GM18505 (cell line): ENCODE measurements at regions not wholly inside any gene's neighbourhood (a gene's known extent, or its start where the extent isn't known, plus 50 kb on each side); places are given as distances from the start of the nearest gene placed in this dataset.

Source experiments
- ATAC-seq: cut with Tn5 transposase; IDR thresholded peaks from one replicate; pipeline ENCODE4 v1.9.1; 2021; ENCODE audit not compliant: unreplicated experiment
- POLR2A ChIP-seq: IDR thresholded peaks from 4 replicates; pipeline ENCODE4 v1.6.1; 2011; ENCODE audit warnings: borderline replicate concordance; ENCODE audit not compliant: insufficient read depth, insufficient read length; ENCODE audit errors: extremely low read depth

DNA sequence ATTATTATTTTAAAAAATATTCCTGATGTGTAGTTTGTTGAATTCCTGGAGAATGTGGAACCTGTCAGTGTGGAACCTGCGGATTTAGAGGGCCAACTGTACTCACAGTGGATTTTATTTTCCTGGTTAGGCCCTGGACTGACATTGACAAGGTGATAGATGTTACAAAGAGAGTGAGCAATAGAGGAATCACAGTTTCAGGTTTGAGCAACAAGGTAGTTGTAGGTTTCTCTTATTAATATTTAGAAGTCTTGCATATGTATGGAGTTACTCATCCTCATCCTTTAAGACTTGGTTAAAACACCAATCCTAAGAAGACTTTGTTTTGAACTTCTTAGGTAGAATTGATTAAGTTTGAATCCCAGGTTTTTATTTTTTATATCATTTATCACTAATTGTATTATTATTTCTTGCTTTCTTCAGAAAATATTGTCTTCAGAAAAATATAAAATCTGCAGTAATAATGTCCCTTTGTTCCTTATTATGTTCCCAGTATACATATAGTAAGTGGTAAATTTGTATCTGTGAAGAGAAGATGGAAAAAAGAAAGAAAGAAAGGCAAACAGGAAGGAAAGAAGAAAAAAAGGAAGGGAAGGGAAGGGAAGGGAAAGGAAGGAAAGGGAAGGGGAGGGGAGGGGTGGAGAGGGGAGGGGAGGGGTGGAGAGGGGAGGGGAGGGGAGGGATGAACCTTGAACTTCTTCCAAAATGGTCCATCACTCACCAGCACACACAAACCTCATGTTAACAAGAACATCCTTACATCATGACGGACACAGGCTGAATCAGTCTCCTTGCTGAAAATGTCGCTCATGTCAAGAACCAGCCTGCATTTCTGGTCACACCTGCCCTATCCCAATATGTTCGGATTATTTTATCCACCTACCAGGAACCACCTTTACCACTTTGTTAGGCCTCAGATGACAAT lies 867.2 kb downstream of the CDH11 start:
- no peak for ATAC-seq
- TF ChIP-seq POLR2A = no peak

DNA sequence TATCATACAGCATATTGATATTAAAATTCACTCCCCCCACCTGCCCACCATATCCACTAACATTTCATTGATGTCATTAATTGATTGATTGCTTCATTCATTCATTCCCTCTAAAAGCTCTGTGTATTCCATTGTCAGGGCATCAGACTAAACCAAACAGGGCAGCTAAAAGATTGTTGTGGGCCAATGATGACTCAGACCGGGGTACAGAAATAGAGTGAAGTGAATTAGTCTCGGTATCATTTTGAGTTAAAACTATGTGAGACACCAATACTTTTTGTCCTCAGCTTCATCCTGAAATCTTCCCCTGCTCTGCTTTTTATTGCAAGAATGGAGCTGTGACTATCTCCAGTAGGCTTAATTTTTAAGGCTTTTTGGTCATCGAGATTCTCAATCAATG lies 868.3 kb downstream of the CDH11 start:
- TF ChIP-seq POLR2A = no peak
- no peak for ATAC-seq

DNA sequence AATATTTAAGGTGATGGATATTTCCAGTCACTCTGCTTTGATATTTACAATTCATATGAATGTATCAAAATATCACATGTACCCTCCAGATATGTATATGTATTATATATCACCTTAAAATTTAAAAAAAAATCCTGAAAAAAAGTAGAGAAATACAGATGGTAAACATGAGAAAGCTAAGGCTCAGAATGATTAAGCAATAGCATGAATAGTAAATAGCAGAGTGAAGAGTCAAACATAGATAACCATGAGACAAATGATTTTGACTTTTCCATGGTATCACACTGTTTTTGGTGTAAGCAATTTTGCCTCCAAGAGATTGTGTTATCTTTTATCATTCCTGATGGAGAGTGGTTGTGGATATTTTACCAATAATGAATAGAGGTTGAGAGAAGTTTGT lies 868.8 kb downstream of the CDH11 start:
- no peak for TF ChIP-seq POLR2A
- ATAC-seq = no peak

DNA sequence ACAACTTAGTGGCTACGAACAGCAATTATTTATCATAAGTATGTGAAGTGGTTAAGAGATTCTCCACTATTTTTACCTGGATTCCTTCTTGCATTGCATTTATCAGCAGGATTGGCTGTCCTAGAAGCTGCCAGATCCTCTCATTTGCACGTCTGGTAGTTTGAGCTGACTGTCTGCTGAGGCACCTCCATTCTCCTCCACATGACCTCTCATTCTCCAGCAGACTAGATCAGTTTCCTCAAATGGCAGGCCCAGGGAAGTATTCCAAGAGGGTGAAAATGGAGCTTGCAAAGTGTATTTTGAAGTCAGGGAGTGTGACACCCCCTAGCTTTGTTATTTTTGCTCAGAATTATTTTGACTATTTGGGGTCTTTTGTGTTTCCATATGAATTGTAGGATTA lies 870.1 kb downstream of the CDH11 start:
- ATAC-seq = no peak
- TF ChIP-seq POLR2A = no peak

DNA sequence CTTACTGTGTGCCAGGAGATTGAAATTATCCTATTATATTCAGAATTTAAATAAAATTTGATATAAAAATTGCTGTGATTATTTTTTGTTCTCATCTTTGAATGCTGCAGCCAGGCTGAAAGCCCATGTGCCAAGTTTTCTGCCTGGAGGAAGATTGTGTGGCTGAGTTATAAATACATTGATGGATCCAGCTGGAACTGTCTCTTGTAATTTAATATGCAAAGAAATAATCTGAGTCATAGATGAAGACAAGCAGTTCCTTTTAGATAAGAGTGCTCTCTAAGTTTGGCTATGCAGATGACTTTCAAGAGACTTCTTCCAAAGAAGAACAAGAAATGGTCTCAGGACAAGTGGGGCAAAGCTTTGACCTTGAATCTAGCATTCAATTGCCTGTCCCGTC lies 871.0 kb downstream of the CDH11 start:
- TF ChIP-seq POLR2A = no peak
- no peak for ATAC-seq

DNA sequence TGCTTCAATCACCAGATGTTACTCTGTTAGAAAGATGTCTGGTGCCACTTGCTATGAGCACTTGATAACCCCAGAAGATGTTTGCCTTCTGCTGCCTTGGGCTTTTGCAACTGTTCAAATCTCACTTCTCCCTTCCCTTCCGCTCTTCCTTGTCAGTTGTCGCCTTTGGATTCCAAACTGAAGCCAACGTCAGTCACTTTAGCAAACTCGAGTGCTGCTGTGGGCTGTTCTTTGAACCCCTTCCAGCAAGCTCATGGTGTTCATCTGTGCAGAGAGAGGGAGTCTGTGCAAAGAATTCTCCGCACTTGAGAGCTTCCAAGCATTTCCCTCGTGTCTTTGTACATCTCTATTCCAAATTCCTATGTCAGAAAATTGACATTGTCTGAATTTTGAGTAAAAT lies 879.4 kb downstream of the CDH11 start:
- no peak for ATAC-seq
- TF ChIP-seq POLR2A = no peak

DNA sequence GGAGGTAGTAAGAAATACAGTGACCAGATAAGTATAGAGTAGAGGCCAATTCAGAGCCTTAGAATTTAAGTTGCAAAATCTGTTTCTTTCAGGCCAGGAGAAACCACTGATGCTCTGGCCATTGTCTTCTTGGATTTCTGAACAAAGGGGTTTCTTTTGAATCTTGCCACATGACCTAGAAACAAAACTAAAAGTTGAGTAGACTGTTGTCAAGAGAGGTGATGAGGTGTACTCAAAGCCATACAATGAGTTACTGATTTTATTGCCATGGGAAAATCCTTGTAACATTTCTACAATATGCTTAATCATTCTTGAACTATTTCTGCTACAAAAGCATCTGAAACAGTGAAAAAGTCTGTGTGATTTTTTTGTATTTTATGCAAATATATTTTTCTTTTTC lies 881.3 kb downstream of the CDH11 start:
- no peak for TF ChIP-seq POLR2A
- no peak for ATAC-seq

DNA sequence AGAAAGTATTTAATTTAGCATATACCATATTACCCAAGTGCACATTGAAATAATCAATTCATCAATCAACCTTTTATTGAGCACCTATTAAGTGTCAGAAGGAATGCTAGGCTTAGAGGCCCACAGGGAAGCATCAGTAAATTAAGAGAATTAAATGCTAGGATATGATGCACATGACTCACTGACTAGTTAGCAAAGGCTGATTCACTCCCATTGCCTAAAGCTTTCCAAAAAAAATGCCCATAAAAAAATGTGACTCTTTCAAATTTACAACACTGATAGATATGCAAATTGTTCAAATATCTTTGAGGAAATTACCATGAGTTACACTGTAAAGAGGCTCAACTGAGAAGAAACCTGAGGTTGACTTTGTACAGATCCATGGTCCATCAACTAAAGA lies 883.3 kb downstream of the CDH11 start:
- TF ChIP-seq POLR2A = no peak
- no peak for ATAC-seq

DNA sequence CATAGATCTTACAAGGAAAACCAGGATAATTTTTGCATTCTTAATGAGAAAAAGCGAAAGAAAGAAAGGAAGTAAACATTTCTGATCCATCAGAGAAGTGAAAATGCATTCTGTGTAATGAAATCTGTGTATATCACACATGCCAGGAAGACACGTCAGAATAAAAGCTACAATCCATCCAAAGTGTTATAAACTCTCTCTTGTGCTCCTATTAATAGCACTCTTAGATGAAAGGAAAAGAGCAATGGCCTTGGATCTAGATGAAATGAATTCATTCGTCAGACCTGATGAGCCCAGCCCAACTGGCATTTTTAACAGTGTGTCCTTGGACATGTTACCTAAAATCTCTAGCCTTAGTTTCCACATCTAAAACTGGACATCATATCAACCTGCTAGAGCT lies 885.5 kb downstream of the CDH11 start:
- no peak for TF ChIP-seq POLR2A
- ATAC-seq = no peak

DNA sequence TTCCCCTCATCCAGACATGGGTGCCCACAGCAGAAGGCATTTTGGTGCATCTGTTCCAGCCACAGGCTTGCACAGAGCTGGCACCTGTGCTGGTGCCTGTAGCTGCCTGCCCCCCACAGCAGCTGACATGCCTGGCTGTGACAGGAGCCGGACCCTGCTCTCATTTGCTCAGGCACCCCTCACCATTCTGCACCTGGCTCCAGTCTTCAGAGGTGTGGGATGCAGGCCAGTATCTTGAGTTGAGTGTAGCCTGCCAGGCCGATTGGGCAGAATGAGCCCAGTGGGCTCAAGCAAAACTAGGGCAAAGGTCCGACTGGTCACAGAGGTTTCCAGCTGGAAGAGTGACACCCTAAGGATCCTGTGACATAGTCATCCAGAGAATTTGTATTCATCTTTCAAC lies 887.7 kb downstream of the CDH11 start:
- no peak for TF ChIP-seq POLR2A
- no peak for ATAC-seq

DNA sequence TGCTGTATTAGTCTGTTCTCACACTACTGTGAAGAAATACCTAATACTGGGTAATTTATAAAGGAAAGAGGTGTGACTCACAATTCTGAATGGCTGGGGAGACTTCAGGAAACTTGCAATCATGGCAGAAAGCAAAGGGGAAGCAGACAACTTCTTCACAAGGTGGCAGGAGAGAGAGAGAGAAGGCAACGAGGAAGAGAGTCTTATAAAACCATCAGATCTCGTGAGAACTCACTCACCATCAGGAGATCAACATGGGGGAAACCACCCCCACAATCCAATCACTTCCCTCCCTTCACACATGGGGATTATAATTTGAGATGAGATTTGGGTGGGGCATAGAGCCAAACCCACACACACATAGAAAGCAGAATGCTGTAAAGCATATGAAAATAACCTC lies 896.2 kb downstream of the CDH11 start:
- no peak for TF ChIP-seq POLR2A
- ATAC-seq = no peak

DNA sequence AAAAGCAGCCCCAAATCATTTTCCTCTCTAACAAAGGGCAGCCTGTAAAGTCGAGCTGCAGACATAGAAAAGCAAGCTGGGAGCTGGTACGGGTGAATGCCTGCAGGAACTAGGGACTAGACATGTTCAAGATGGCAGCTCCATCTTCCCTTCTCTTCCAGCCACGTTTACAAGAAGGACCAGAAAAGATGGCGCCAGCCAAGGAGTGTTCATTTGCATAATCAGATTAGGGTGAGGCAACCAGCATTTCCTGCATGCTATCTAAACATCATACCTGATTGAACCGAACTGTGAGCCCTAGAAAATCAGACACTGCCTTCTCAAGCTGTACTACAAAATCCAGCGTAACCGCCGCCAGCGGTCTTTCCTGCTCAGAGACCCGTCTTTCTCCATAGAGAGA lies 896.8 kb downstream of the CDH11 start:
- TF ChIP-seq POLR2A = no peak
- ATAC-seq = no peak

DNA sequence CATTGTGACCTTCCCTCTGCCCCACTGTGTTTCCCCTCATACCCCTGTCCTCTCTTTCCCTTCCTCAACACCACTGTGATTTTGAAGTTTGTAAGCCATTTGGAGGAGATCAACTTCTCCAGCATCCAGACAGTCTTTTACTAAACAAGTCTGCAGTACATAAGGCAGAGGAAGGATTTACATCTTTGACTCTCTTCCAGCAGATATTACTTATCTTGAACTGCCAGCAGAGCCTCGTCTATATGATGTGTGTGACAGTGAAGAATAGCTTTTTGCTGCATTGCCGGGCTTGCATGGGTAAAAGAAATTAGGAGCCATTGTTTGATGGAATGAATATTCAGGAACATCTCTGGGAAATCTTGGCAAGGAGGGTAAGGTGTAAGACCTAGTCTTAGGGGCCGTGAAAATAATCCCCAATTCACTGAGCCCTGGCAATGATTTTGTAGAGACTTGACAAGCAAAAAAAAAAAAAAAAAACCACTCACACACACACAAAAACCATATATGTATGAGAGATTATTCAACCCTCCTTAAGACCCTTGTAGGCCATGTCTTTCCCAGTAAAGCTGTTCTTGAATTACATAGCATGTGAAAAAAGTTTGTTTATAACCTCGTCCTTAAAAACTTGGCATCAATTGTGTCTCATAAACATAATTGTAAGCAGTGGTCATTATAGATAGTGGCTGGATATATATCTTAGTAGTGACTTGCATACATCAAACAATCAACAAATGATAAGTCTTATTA lies 903.9 kb downstream of the CDH11 start:
- no peak for ATAC-seq
- TF ChIP-seq POLR2A = no peak

DNA sequence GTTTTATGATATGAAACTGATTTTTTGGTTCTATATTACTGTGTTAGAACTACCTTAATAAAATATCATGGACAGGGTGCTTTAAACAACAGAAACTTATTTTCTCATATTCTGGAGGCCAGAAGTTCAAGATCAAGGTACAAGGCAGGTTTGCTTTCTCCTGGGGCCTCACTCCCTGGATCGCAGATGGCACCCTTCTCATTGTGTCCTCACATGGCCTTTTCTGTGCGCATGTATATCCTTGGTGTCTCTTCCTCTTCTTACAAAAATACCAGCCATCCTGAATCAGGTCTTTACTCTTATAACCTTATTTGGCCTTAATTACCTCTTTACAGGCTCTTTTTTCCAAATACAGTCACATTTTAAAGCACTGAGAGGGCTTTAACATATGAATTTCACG lies 906.1 kb downstream of the CDH11 start:
- no peak for ATAC-seq
- no peak for TF ChIP-seq POLR2A

DNA sequence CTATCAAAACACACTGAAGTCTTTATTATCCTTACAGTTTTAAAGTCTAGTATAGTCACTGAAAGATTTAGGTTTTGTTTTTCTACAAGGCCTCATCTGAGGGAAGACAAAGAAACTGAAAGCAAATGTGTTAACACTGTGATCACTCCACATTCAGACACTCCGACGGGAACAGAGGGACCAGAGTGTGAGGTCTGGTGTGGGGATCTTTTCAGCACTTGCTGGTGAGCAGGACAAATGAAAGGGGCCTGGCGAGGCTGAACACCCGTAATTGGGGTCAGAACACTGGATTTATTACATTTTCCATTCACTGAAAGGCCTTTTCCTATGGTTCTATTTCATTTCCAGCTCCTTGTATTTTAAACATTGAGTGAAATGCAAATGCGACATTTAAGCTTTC lies 910.5 kb downstream of the CDH11 start:
- TF ChIP-seq POLR2A = no peak
- ATAC-seq = no peak

DNA sequence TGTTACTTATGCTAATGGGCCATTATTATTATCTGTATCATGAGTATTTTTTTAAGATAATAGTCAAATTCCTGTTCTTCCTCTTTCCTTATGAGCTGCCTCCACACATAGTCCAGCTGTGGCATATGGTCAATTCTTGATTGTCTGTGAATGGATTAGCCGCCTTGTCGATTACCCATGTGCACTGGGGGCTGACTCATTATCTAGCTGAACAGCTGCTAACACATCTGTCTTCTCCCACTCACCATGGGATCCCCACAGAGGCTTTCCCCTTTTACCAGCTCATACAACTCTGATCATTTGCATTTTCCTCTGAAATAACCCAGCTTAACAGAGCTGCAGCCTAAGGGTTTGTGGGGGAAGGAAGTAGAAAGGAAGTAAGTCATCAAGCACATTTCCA lies 915.0 kb downstream of the CDH11 start:
- ATAC-seq = no peak
- TF ChIP-seq POLR2A = no peak
